HG02852 (cell line): ENCODE measurements at regions not wholly inside any gene's neighbourhood (a gene's known extent, or its start where the extent isn't known, plus 50 kb on each side); places are given as distances from the start of the nearest gene placed in this dataset.
A peak's percentile ranks its signal among the peaks of the same experiment; 100 is the strongest.
"Not testable (repeated sequence)": the region's sequence is repeated elsewhere in the genome, so short reads cannot be mapped to it uniquely, and the experiment has no call there.

ENCODE experiments used
- ATAC-seq: cut with Tn5 transposase; IDR thresholded peaks from one replicate; pipeline ENCODE4 v1.9.1; 2021; ENCODE audit warnings: mild to moderate bottlenecking, moderate library complexity; ENCODE audit not compliant: unreplicated experiment

- ATAC-seq = no peak
Observed at GRCh38 chr6:135644394-135644793, 146.9 kb upstream of the AHI1 start.

GRCh38 chr6:135647521-135647920 lies 150.0 kb upstream of the AHI1 start:
- ATAC-seq = no peak

GRCh38 chr6:135651964-135652755 lies 154.6 kb upstream of the AHI1 start:
- peak; percentile 97 for ATAC-seq

DNA sequence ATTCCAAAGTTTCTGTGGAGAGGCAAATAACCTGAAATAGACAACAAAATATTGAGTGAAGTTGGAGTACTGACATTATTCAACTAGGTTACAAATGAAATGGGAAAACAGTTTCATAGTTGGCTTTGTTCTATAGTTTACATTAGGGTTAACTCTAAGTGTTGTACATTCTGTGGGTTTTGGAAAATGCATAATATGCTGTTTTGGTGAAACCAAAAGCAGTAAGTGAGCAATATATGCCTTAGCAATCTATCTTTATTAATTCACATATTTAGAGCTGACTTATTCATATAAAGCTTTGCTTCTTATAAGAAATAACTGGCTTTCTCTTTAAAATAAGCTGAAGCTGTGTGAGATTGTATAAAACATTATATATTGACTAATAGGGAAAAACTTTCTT lies 157.5 kb upstream of the AHI1 start:
- no peak for ATAC-seq

DNA sequence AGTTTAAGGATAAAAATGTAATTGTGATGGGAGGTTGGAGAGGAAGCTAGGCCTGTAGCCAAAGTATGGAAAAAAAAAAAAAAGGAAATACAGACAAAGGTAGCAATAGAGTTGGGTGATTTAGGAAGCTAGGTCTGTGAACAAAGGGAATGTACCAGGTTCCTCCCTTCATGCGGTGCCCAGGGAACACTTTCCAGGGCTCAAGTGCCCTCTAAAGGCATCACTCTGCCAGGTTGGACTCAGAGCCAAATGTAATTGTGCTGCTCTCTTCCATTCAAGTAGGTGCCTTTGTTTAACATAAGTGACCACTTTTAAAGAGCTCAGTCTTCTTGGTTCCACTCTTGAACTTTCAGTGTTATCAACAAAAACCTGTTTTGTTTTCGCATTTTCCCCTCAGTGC lies 159.7 kb upstream of the AHI1 start:
- ATAC-seq = no peak

DNA sequence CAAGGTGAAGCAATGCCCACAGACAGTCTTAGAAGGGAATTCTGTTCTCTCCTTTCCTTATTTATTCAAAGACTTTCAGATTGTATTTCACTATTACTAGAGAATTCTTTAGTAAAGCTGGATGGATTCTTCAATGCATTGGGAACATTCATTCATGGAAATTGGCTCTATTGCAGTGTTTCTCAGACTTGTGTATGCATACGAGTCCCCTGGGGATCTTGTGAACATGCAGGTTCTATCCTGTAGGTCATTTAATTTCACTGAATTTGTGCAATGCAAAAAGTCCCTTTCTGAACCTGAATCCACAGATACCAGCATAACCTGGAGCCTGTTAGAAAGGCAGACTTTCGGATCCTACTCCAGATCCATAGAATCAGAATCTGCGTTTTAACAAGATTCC lies 160.9 kb upstream of the AHI1 start:
- ATAC-seq = no peak

DNA sequence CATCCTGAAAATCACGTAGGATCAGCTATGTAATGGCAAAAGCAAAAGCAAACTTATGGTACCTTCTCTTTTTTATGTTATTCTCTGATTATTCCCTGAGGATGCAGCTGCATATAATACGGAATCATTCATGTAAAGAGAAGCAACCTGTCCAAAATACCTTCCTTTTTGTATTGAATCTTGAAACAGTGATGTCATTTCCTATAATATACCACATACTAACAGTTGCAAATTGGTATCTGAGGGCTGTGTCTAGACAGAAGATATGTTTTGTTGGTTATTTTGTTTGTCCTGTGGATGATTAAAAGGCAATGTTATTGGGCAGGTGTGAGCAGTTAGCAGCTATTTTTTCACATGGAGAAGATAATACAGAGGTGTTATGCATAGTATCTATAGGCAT lies 161.4 kb upstream of the AHI1 start:
- ATAC-seq = no peak

GRCh38 chr6:135664527-135664926 lies 167.0 kb upstream of the AHI1 start:
- ATAC-seq = no peak

- ATAC-seq = no peak
Observed at GRCh38 chr6:135665935-135666334, 168.4 kb upstream of the AHI1 start.

DNA sequence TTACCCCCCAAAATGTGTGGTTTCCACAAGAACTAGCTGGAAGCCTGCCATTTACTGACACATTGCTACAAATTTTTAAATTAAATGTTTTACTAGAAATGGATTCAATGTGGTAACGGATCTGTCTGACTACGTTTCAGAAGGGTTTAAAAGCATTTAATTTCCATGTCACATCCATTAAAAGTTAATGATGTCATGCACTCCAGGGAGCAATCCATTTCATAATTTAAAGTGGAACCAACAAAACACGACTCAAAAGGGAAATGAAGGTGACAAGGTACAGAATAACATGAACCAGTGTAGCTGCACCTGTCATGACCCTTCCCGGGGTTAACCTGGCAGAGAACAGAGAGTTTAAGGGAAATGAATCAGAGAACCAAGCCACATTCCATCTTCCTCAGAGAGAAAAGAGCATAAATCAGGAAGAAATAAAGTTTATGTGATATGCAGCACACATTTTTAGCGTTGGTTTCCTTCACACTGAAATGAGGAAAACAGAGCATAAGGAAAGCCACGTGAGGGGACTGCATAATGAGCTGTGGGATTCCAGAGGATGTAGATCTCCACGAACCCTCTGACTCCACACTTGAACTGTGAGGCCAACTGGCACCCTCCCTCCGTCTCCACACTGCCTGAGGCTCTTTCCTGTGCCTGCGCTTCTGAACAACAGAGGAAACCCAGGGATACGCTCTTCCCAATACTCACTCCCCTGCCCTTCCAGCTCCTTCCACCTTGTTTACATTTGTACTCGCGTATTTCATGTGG lies 170.3 kb upstream of the AHI1 start:
- ATAC-seq = no peak

GRCh38 chr6:135672256-135672655 lies 174.7 kb upstream of the AHI1 start:
- no peak for ATAC-seq

- ATAC-seq = no peak
Observed at GRCh38 chr6:135673501-135674309, 176.2 kb upstream of the AHI1 start.

DNA sequence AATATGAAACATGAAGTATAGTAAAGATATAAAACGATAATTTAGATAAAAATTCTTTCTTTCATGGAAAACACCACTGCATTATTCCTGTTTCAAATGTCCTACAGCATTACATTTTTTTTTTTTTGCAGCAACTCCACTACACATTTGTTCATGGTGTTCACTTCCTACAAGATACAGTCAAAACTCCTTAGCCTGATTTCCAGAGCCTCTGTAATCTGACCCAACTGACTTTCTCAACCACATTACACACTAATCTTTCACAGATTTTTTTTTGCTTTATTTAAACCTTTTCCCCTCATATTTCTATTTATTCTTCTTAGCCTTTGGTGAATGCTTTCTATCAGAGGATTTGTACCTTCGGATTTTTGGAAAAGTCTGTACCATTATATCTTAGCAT lies 176.5 kb upstream of the PDE7B start:
- ATAC-seq = no peak

DNA sequence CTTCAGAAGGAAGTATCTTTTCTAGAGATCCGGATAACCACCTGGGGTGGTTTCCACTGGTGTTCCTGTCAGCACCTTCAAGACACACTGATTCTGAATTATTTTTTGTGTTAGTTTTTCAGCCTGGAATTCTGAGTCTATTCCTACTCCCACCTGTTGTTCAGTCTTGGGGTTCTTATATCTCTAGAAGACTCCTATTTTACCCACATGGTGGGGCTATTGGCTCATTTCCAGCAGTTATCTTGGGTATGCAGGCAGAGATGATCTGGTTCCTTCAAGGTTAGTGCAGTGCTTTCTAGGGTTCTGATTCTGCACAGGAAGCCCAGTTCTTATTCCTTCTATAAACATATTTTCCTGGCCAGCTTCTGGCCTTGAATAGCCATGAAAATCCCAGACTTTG lies 175.6 kb upstream of the PDE7B start:
- no peak for ATAC-seq

DNA sequence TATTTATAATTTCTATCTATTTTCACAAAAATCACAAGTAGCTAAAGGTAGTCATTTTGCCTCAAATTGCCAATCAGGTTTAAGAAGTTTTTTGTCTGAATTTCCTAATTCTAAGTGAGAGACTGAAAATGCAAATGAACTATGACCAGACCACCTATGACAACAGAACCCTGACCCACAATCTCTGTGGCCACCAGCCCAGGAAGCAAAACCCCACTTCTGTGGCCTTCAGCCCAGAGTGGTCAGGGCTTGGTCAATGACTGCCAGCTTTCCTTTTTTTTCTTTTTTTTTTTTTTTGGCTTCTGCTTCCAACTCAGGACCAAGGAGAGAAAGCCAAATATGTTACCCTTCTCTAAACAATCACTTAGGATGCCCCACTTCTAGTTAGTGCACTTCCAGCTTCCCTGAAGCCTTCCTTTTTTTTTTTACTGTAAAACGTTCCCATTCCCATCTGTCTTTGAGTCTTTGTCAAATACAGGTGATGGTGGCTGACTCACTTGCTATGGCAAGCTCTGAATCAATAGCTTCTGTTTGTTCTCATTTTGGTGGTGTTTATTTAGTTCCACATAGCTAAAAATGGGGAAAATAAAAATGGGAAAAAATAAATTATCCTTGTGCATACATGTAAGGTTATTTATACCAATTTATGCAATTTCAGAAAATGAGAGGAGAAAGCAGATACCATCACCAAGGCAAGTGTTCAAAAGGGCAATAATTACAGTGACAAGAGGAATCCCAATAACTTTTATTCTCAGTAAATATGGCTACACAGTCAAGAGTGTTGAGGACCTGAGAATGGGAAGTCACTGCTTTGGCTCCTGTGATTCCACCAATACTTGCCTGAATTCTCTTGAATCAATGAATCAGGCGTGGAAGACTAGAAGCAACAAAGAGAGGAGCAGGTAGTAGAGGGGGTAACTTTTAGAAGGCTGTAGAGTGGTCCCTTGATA lies 170.3 kb upstream of the PDE7B start:
- ATAC-seq = no peak

- no peak for ATAC-seq
Observed at GRCh38 chr6:135686784-135687301, 164.7 kb upstream of the PDE7B start.

- ATAC-seq = not testable (repeated sequence)
Observed at GRCh38 chr6:135688476-135688875, 163.0 kb upstream of the PDE7B start.

DNA sequence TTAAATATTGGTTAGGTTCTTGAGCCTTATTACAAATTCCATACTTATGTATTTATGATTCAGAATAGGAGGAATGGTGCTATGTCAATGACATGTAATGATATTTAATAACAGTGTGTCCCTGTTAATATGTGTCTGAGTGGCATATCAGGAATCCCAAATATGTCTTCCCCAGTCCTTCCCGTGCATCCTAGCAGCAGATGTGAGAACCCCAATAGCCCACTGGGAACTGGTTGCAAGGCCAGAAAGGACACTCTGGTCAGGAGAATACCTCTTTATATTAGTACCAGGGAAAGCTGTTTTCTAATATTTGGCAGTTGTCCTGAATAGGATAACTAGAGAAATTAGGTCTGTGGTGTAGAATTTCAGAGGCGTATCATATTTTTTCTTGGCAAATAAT lies 159.1 kb upstream of the PDE7B start:
- no peak for ATAC-seq

- ATAC-seq = no peak
Observed at GRCh38 chr6:135693811-135694370, 157.6 kb upstream of the PDE7B start.

DNA sequence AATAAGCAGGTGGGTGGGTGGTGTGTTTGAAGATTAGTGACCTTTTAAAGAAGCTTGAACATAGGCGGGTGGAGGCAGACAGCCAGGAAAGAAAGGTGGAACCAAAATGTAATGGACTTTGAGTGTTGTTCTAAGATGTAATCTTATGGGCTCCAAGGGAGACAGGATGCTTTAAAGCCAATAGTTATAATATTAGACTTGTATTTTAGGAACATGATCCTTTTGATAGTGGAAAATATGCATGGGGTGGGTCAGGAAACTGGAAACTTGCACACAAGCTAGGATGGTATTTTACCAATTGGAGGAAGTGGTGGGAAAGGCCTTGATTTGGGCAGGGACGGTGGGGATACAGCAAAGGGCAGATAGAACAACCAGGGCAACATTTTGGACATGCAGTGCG lies 151.8 kb upstream of the PDE7B start:
- ATAC-seq = no peak
